SW480 (cell line): ENCODE measurements at regions not wholly inside any gene's neighbourhood (a gene's known extent, or its start where the extent isn't known, plus 50 kb on each side); places are given as distances from the start of the nearest gene placed in this dataset.

Source experiments
- DNase-seq: peaks from one replicate; pipeline ENCODE4 v3.0.0-alpha.2; 2016; ENCODE audit warnings: low spot score

DNA sequence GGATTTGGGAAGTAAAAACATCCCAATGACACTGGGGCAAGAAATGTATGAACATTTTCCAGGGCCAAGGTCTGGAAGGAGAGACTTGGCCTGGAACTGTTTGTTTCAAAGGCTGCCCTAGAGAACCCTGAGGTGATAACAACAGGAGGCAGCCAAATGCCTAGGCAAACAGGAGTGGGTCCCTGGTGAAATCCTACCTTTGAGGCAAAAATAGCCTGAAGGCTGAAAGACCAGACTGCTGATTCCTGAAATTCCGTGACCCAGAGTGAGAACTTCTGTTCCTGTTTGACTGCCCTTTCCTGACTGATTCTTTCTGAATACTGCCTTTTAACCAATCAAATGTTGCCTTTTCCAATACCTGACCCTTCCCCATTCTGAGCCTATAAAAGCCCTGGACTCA lies 196.4 kb downstream of the NSUN3 start:
- no peak for DNase-seq

GRCh38 chr3:94269763-94270162 lies 206.9 kb downstream of the NSUN3 start:
- no peak for DNase-seq

- no peak for DNase-seq
Observed at GRCh38 chr3:94272016-94272415, 209.2 kb downstream of the NSUN3 start.

DNA sequence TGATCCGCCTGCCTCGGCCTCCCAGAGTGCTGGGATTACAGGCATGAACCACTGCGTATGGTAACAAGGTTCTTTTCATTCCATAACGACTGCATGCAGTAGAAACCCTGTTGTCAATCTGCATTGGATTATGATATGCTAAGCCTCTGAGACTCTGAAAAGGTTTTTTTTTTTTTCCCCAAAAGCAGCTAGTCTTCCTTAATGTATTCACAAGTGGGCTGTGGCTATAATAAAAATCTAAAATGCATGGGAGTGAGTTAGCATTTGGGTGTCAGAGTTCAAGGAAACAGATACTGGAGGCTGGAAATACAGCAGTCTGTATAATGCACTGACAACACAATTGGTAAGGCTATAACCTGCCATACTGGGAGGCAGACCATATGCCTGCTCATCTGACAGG lies 218.1 kb downstream of the NSUN3 start:
- DNase-seq = no peak

DNA sequence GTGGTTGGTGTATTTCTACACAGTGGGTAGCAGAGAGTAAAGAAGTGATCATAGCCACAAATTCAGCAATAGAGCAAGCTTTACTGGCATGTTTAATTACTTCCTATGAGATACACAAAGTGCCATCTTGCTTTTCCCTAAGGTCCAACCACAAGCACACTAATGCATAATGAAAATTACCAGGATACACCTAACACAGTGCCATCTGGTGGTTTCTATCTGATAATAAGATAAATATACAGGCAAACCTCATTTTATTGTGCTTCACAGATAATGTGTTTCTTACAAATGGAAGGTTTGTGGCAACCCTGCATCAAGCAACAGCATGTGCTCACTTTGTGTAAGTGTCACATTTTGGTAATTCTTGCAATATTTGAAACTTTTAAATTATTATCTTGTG lies 223.0 kb downstream of the NSUN3 start:
- DNase-seq = peak; percentile 33

DNA sequence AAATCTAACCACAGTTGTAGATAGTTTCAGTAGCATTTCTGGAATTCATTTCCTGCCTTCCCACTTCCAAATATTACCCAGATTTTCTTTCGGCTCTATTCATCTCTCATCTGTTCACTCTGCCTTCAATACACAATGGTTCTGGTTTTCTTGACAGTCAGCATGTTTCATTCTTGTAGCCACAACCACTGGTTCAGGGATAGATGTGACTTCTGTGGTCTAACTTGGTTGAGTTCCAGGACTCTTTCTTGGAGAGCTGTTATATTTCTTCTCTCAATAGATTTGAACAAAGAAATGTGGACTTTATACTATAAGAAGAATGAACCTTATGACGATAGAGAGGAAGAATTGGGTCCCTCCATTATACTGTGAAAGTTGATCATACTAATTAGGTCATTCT lies 228.8 kb downstream of the NSUN3 start:
- DNase-seq = no peak

- no peak for DNase-seq
Observed at GRCh38 chr3:94292151-94292550, 229.3 kb downstream of the NSUN3 start.

GRCh38 chr3:94293793-94294195 lies 230.9 kb downstream of the NSUN3 start:
- no peak for DNase-seq

- DNase-seq = no peak
Observed at GRCh38 chr3:94294806-94295205, 231.9 kb downstream of the NSUN3 start.

DNA sequence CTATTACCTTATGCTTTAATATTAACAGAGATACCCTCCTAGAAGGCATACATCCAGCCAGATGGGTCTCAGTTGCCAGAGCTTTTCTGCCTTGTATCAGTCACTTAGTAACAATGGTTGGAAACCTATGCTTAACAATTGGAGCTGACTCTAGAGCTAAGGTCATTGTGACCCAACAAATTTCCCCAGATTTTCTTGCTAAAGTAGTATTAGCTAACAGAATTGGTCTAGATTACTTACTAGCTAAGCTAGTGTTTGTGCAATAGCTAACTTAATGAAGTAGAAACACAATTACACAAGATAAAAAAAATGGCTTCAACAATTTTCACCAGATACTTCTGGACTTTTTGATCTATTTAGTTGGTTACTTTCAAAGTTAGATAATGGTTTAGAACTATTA lies 236.9 kb downstream of the NSUN3 start:
- DNase-seq = no peak

GRCh38 chr3:94301366-94301765 lies 238.5 kb downstream of the NSUN3 start:
- no peak for DNase-seq

DNA sequence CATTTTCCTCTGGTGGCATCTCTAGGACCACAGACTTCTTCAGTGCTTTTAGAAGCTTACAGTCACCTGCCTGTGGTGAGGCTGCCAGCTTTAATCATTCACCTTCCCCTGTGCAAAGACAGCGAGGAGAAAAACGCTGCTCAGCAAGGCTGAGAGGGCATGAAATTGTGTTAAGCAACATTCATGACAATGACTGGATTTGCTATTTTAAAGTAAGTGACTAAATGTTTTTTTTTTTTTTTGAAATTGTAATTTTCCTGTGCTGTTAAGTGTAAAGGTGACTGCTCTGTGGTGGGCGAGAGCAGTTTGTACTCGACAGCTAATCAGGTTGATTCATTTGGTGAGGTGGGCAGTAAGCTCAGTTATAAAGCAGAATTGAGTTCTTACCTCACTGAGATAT lies 240.4 kb downstream of the NSUN3 start:
- DNase-seq = no peak

- DNase-seq = no peak
Observed at GRCh38 chr3:94303897-94304296, 241.0 kb downstream of the NSUN3 start.

DNA sequence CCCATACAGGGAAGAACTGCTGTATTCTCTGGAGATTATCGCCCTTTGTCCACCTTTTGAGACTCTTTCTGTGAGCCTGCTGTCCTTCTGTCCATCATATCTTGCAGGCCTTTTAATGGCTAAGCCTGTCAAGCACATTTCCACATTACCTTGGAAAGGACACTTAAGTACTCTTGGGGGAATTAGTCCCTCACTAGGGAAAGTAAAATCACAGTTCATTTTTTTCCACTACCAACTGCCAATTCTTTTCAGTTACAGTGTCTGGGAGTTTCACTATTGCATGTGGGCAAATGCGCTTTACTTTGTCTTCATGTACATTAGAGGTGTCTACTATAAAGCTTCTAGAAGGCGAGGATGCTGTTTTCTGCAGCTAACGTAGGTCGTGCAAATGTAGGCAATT lies 242.1 kb downstream of the NSUN3 start:
- no peak for DNase-seq

GRCh38 chr3:94305835-94306611 lies 243.2 kb downstream of the NSUN3 start:
- DNase-seq = no peak

DNA sequence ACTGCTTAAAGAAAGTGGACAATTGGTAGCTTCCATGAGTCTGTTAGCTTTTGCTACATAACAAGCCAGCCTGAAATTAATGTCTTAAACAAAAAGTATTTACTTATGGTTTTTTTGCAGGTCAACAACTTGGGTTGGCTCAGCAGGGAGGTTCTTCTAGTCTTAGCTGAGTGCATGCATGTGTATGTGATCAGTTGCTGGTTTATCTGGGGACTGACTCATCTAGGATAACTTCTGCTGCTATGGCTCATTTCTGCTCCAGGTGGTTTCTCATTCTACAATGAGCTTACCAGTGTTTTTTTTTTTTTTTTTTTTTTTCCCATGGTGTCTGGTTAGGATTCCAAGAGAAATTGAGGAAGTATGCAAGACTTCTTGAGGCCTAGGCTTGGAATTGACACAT lies 244.7 kb downstream of the NSUN3 start:
- no peak for DNase-seq

DNA sequence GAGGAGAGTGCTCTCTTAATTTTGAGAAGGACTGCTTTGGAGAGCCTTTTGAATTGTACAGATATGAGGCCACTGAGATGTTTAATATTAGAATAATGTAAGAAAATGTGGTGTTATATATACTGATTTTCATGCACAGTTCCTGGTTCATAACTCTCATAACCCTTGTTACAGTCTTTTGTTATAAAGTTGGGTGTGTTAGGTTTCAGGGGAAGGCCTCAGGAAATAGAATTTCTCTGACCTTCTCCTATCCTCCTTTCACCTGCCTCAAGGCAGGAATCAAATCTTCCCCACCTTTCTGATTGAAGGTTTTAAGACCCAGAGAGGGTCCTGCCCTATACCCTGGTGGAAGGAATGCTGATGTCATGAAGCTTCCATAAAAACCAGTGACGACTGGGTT lies 245.9 kb downstream of the NSUN3 start:
- no peak for DNase-seq

DNA sequence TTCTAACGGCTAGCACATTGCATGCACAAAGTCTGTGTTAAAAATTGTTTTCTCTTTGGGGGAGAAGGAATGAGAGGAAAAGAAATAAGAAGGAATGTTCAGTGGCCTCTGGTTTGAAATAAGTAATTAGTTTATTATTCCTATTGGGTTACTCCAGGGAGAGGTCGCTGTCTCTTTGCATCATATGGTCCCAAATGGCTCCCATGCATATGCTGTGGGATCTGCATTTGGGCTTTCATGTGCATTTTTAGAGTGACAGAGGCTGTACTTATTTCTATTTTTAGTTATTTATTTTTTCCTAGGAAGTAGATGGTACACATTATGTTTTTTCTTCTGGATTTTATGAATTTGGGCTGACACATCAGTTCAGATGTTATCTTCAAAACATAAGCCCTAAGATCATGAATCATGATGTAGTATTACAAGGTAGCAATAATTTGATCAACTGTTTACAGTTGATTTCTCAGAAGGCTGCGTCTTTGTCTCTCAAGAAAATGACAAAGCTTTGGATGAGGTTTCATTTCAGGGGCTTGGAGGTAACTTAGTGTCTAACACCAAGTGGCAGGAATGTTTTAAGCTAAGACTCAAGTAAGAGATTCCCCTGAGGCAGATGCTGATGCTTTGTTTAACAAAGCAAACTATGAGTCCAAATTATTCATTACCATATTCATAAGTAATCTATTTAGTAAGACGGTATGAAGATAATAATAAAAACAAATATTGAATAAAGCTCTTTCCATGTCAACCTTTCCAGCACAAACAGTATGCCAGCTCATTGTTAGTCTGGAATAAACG lies 247.7 kb downstream of the NSUN3 start:
- no peak for DNase-seq

DNA sequence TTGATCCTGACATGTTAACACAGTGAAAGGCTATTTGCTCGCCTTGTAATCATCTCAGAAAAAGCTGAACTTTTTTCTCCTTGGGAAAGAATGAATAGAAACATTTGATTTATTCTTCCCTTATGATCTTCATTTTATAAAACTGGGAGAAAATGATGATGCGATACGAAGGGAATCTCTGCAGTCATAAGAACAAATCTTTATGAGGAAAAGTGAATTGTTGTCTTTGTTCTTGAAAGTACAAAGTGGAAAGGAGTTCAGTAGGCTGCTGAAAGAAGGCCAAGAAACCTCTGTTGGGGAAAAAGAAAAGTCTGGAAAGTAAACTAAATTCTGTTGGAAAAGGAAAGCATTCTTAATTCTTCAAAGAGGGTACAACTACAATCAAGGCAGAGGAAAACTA lies 248.8 kb downstream of the NSUN3 start:
- no peak for DNase-seq

DNA sequence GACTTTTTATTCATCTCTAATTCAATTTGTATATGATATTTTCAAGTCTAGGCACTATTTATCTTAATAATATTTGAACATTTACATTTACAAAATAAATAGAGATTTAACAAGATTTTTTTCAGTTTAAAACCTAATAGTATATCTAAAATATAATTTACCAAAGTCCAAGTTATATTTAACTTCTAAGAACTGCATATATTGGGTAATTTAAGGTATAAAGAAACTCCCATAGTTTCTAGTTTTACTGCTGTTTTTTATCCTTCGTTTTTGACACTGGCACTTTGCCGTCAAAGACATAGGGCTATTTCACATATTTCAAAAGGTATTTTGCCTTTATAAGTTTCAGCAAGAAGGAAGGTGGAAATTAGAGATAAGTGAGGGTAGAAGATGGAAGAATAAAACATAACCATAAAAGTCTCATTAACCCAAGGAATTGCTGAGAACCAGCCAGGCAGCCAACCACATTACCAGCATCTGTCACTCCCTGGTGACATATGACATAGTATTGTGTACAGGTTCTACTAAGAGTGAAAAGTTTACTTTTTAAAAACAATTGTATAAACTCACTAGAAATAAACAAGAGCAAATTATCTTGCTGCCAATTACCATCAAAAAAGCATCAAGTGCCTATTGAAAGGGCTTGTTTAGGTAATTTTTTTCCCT lies 251.5 kb downstream of the NSUN3 start:
- DNase-seq = no peak

GRCh38 chr3:94317017-94317416 lies 254.2 kb downstream of the NSUN3 start:
- no peak for DNase-seq

DNA sequence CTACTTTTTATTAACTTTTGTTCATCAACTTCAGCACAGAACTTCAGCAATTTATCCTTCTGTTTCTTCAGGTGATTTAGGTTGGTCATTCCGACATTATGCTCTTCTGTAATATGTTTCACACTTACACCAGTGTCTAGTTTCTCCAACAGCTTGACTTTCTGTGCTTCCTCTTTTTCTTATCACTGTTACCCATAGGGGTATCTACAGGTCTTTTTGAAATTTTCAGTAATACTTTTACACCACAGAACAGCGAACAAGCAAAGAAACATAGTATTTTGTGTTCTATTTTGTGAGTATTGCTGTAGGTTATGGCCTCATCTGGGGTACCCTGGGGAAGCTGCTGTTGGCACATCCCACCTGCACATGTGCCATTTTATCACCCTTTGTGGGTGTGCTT lies 260.7 kb downstream of the NSUN3 start:
- no peak for DNase-seq

GRCh38 chr3:94331831-94332230 lies 269.0 kb downstream of the NSUN3 start:
- no peak for DNase-seq
